Choroid plexus epithelial cell (primary cell): ENCODE measurements at regions not wholly inside any gene's neighbourhood (a gene's known extent, or its start where the extent isn't known, plus 50 kb on each side); places are given as distances from the start of the nearest gene placed in this dataset.
"Not testable (repeated sequence)": the region's sequence is repeated elsewhere in the genome, so short reads cannot be mapped to it uniquely, and the experiment has no call there.

ENCODE experiments used
- DNase-seq: peaks from one replicate; pipeline ENCODE4 v3.0.0-alpha.2; 2010; ENCODE audit warnings: low read depth
- H3K4me3 ChIP-seq: 2 replicates; pipeline ENCODE4 v1.5.1; 2011; ENCODE audit warnings: low read depth, mild to moderate bottlenecking, control low read depth, low read length, moderate library complexity
- TF ChIP-seq, protein P1 (sequence below): conservative IDR thresholded peaks from 2 replicates; pipeline ENCODE4 v1.5.1; 2011; ENCODE audit warnings: low read depth, mild to moderate bottlenecking, control low read depth, inconsistent platforms, low read length, moderate library complexity

DNA sequence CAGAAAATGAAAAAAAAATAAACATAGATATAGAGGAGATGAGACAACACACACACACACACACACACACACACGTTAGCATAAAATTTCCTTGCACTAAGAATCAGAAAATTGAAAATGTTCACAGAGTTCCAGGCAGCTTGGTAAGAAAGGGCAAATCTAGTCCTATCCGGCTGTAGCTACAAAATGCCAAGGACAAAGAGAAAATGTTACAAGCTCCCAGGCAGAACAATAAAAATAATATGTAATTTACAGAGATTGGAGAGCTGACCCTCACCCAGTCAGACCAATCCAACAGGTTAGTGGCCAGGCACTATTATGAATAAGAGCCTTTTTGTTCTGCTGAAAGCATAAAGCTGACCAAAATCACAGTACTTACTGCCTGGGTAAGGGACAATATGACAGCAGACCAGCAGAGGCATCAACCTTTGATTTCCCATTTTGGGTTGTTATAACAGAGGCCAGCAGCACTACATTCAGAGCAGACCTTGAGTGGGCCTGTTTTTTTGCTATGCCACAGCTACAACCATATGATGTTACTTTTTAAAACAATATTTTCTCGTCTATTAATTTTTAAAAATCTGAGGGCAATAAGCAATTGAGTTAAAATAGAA, 892.6 kb downstream of the TAF11L14 start:
- TF ChIP-seq, protein P1, sequence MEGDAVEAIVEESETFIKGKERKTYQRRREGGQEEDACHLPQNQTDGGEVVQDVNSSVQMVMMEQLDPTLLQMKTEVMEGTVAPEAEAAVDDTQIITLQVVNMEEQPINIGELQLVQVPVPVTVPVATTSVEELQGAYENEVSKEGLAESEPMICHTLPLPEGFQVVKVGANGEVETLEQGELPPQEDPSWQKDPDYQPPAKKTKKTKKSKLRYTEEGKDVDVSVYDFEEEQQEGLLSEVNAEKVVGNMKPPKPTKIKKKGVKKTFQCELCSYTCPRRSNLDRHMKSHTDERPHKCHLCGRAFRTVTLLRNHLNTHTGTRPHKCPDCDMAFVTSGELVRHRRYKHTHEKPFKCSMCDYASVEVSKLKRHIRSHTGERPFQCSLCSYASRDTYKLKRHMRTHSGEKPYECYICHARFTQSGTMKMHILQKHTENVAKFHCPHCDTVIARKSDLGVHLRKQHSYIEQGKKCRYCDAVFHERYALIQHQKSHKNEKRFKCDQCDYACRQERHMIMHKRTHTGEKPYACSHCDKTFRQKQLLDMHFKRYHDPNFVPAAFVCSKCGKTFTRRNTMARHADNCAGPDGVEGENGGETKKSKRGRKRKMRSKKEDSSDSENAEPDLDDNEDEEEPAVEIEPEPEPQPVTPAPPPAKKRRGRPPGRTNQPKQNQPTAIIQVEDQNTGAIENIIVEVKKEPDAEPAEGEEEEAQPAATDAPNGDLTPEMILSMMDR, result no peak
- no peak for DNase-seq
- H3K4me3 ChIP-seq, result no peak overlapping the region

DNA sequence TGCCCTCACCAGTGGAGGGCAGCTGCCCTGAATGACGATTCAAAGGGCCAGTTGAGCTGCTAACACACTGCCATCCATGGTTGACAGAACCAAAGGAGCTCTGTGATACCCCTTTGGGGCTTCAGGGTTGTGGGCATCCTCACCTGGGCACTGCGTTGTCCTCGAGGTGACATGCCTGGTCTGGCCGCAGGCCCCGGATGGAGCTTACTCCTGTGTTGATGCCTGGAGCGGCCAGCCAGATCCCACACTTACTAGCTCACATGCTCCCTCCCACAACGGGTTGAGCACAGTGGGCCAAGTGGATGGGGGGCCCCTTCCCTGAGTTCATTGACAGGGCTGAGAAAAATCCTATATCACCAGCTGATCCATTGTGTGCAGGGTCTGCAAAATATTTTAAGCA, 898.9 kb downstream of the TAF11L14 start:
- no peak overlapping the region for H3K4me3 ChIP-seq
- no peak for DNase-seq
- TF ChIP-seq, protein P1, result no peak

DNA sequence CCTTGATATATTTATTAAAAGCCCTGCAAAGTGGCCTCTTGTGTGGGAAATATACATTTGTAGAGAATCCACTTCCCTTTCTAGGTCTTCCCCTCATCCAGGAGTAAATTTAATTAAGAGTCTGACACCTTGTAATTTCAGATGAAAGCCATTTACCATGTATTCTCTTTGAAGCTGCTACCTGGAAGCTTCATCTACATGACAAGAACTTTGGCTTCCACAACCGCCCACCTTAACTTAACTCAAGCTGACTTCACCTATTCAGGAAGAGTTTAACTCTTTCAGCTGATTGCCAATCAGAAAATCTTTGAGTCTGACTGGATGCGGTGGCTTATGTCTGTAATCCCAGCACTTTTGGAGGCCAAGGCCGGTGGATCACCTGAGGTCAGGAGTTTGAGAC, 899.9 kb downstream of the TAF11L14 start:
- TF ChIP-seq, protein P1, result no peak

GRCh38 chr5:18535753-18536152, 901.5 kb downstream of the TAF11L14 start:
- H3K4me3 ChIP-seq, DNase-seq: not testable (repeated sequence)

More for the DNA sequence above, 899.9 kb downstream of the TAF11L14 start:
- H3K4me3 ChIP-seq, result no peak overlapping the region
- DNase-seq, result no peak

DNA sequence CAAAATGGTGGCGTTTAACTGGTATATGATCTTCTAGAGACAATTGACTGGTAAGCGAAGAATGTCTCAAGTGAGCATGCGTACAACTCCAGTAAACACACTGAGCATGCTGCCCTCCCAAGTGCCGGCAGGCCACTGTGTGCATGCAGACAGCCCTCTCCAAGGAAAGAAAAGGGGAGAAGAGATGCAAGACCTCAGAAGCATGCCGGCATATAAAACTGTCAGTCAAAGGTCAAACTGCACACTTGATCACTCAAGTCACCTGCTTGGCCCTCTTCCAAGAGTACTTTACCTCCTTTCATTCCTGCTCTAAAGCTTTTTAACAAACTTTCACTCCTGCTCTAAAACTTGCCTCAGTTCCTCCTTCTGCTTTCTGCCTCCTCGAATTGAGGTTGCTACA, 910.2 kb downstream of the TAF11L14 start:
- DNase-seq, result no peak
- TF ChIP-seq, protein P1, result no peak
- no peak overlapping the region for H3K4me3 ChIP-seq

DNA sequence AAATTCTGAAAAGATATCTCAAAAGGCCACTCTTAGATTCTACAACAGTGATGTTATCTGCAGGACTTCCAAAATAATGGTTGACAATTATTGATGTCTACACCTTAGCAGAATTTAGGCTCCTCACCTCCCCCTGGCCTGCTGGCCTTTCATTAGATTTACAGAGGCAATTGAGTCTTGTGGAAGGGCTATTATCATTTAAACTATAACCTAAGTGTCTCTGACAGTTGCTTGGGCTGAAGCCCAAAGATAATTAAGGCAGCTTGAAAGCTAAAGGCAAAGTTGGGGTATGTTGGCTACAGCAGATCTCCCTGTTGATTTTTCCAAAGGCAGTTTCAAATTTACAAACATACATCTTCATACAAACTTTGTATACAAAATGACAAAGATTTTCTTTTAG, 912.3 kb downstream of the TAF11L14 start:
- TF ChIP-seq, protein P1, result no peak
- DNase-seq, result no peak
- no peak overlapping the region for H3K4me3 ChIP-seq

GRCh38 chr5:18551716-18552115, 917.5 kb downstream of the TAF11L14 start:
- H3K4me3 ChIP-seq, result no peak overlapping the region
- TF ChIP-seq, protein P1, result no peak
- no peak for DNase-seq
